ENCODE measurements at regions not wholly inside any gene's neighbourhood (a gene's known extent, or its start where the extent isn't known, plus 50 kb on each side); places are given as distances from the start of the nearest gene placed in this dataset.

DNA sequence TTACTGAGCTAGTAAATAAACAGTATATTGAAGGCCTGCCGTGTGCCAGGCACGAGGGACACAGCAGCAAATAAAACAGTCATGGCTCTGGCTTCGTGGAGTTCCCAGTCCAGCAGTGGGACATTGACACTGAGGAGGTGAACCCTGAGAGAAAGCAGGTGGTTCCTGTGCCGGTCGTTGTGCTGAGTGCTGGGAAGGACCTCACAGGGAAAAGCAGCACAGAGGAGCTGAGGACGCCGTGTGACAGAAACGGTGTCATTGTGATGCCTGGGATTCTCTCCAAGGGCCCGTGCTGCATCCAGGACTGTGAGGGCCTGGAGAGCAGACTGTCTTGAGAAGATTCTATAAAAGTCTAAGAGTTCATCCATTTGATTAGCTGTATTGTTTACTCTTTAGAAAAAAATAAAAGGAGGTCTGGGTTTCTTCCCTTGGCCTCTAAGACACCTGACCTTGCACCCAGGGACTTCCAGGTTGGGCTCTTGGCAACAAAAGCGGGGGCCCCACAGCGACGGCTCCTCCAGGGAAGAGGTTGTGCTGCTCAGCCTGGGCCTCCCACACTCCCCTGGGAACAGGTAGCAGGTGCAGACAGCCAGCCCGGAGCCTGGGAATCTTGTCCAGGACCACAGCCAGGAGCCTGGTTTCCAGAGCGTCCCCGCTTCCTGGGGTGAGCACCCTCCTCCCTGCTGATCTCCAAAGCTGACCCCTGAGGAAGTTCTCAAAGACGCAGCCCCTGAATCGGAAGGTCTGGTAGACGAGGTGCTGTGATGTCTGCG is 251.2 kb upstream of the PMEPA1 start:
- no peak for DNase-seq

DNA sequence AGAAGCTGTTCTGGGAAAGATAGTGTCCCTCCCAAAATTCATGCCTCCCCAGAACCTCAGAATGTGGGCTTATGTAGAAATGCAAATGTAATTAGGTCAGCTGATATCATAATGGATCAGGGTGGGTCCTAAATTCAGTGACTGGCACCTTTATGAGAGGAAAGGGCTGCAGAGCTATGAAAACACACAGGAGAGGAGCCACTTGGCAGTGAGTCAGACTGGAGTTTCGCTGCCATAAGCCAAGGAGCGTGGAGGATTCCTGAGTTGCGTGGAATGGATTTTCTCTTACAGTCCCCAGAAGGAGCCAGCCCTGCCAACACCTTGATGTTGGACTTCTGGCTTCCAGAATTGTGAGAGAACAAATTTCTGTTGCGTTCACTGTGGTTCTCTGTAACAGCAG is 249.8 kb upstream of the PMEPA1 start:
- DNase-seq: no peak

DNA sequence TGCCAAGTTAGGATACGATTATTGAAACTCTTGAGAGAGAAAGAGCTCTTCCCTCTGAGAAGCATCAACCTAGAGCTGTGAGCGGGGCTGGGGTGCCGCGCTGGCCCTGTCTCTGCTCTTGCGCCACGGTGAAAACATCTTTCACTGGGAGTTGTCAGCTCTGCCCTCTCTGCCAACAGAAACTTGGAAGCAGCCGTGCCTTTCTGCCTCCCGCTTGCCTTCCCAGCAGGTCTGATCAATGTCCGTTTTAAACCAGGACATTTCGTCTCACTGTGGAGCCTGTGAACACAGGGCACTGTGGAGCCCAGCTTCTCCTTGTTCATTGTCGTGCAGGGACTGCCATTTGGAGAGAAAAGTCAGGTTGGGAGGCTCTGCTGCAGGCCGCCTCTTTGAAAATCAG is 249.2 kb upstream of the PMEPA1 start:
- DNase-seq: no peak

DNA sequence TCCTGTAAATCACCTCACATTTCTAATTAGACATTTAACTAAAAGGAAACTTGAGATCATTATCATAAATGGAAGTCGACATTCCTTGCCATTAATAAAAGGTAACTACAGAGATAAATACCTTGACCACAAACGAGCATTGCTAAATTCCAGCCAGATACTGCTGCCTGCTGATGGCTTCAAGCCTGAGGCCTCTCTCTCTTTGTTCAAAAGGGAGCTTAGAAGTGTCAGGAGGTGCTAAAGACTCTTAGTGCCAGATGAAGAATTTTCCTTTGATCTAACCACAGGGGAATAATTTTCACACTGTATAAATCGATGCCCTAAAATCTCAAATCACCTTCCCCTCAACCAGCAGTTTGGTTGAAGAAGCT is 248.2 kb upstream of the PMEPA1 start:
- no peak for DNase-seq

DNA sequence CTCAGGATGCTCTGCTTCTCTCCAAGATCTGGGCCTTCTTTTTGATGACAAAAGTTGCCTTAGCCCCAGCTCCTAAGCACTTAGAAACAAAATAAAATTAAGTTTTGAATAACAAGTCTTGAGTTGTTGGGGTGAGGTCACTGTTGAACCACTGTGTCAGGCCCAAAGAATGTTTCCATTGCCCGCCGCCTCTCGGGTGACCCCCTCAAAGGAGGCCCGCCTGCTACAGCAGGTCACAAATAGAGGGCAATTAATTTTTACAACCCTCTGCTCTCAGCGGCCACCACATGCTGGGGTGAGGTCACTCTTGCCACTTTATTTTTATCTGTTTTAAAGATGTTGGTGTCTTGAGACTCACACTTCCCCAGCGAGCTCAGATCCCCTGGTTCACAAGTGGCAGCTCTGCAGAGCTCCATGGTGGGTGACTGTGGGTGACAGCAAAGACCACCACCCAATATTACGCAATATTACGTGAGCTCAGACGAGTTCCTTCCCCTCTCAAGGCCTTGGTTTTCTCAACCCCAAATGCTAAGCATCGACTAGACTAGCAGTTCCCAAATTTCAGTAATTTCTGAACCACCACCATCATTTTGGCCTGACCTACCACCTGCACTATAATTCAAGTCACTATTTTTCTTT is 247.7 kb upstream of the PMEPA1 start:
- no peak for DNase-seq

DNA sequence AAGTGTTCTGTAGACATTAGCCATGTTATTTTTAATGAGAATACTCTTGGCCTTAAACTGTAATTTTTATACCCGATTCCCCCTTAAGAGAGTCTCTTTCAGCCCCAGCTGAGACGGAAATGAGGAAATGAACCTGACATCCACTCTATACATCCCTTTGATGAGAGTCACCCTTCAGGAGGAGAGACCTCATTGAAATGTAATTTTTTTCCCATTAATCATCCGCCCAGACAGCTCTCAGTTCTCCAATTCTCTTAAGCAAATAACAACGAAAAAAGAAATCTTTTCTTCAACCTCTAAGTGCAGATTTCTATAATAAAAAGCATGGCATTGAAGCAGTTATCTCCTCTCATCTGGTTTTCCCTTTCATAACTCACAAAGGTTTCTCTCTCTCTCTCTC is 243.8 kb upstream of the PMEPA1 start:
- no peak for DNase-seq

DNA sequence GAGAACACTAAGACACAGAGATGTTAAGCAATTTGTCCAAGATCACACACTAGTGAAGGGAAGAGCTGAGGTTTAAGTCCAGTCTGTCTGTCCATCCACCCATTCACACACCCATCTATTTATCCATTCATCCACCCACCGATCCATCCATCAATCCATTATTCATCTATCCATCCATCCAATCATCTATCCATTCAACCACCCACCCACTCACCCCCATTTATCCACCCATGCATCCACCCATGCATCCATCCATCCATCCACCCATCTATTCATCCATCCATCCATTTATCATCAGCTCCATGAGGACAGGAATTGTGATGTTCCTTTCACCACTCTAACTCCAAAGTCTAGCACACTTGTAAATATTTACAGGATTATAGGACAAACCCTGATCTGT is 242.3 kb upstream of the PMEPA1 start:
- no peak for DNase-seq

DNA sequence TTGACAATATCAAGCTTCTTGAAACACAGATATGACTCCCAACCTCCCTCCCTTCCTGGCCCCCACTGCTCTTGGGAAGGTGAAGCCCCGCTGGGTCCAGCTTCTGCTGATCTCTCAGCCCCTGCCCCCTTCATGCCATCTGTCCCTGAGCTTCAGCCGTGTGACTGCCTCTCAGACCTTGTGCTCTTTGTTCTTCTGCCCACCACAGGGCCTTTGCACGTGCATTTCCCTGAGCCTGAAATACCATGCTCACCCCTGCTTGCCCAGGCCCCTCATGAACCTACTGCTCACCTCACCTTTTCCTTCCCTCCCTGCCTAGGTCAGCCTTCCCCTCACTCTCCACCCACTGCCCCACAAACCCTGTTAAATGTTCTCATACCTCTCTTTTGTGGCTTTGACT is 241.7 kb upstream of the PMEPA1 start:
- no peak for DNase-seq

DNA sequence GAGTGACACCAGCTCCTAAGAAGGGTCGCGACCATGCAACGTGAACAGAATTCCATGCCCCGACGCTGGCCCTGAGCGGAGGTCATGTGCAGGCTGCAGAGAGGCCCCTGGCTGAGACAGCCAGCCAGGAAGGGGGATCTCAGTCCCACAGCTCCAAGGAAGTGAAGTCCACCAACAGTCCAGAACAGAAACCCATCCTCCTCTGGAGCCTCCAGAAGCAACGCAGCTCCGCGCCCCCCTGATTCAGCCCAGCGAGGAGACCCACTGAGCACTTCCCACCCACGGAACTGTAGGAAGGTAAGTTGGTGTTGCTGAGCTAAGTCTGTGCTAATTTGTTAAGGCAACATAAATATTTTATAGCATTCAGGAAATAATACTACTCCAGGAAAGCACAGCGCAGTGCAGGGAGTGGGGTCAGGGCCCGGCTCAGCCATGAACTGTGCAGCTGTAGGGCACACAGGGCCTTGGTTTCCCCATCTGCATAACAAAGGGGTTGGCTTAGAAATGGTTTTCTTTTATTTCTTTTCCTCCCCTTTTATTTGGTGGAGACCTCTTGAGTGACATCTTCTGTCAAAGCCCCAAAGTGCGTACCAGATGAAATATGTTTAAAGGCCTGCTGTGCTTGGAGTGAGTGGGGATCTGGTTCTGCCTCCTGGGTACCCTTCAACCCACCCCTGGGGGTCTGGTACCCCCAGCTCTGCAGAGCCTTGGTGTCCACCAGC is 241.1 kb upstream of the PMEPA1 start:
- no peak for DNase-seq

DNA sequence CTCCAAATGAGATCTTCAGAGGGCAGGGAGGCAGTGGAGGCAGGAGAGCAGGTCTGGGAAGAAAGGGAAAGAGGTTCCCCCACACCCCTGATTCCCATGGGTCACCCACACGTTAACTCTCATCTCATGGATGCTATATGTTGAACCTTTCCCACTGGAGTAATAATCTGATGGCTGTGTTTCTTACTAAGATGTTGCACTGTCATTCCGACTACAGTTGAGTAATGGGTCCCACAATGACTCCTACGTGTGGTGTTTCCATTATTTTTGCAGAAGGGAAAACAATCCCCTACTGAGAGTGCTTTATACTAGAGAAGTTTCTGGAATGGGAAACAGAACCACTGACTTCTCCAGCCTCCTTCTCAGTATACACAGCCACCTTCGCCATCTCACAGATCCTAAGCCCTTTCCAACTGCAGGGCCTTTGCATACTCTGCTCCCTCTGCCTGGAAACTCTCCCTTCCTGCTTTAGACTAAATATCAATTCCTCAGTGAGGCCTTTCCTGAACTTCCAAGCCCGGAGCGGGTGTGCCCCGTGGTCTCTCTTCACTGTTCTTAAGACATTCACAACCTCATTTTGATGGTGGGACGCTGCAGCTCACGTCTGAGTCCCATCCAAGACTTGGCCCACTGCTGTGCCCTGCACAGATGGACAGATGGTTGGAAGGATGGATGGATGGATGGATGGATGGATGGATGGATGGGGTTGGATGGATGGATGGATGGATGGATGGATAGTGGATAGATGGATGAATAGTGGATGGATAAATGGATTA is 238.6 kb upstream of the PMEPA1 start:
- no peak for DNase-seq

DNA sequence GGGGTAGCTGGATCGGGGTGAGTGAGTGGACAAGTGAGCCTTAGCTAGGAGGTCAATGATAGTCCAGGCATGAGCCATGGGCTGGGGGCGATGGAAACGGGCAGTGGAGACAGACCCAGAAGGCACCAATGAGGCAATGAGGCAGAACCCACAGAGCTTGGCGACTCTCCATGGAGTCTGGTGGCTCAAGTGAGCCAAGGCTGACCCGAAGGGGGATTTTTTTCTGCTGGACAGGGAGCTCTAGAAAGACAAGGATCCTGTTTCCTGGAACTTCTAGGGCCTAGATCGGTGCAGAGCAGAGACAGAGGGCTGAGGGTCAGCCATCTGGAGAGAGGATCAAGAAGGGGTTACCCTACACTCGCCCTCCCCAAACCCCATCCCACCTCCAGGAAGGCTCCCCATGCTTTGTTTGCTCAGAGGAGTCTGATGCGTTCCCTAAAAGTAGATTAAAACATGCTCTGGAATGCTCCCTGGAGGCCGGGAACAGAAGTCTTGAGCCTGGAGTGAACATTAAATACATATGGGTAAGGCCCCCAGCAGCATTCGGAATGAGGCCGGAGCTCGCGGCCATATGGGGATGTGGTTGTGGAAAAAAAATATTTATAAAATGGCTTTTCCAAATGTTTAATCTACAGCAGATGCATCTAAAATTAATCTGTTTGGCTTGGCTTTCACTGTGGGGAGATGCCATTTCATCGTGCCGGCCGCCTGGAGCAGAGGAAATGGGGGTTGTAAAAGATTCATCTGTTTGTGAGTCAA is 237.8 kb upstream of the PMEPA1 start:
- no peak for DNase-seq

DNA sequence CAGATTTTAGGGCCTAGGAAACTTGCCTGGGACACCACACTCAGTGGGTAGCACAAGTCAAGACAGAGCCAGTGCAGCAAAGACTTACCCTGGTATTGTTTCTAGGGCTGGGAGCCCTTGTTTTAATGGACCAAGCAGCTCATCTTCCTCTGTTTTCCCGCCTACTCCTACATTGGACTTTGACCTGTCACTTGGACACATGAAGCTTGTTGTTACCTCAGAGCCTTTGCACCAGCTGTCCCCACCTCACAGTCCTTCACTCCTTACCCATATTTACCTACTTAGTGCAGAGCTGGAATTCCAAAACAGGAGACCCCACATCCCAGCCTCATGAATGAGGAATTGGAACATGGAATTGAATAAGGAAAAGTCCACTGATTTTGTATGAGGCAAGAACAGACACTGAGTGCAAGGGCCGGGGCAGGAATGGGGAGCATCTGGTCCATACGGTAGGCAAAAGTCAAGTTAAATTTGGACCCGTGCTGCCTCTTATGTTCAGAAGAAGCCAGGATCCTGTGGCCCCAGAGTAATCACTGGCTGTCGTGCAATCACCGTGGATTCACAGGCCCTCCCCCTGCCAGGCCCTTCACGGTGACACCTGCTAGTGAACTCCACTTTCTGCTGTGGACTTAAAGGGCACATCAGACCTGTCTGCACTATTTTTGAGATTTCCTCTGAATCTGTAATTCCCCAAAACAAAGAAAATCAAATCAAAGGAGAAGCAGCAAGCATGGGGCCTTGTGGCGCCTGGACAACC is 236.9 kb upstream of the PMEPA1 start:
- no peak for DNase-seq

DNA sequence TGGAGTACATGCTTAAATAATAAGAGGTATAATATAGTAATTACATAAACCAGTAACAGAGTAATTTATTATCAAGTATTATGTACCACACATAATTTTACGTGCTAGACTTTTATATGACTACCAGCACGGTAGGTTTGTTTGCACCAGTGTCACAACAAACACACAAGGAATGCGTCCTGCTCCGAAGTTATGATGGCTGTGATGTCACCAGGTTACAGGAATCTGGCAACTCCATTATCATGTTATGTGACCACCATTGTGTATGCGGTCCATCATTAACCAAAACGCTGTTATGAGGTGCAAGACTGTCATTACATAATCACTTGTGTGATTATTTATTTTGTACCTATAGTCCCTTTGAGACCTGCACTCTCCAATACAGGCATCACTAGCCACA is 235.2 kb upstream of the PMEPA1 start:
- DNase-seq: no peak

DNA sequence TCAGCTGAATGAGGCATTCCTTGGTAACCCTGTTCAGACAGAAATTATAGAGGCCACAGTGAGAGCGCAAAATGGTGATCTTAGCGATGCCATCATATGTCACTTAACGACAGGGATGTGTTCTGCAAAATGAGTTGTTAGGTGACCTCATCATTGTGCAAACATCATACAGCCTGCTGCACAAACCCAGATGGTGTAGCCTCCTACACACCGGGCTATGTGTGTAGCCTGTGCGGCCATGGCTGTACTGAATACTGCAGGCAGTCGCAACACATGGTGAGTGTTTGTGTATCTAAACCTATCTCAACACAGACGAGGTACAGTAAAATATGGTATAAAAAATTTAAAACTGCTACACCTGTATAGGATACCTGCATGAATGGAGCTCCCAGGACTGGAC is 234.1 kb upstream of the PMEPA1 start:
- DNase-seq: no peak

DNA sequence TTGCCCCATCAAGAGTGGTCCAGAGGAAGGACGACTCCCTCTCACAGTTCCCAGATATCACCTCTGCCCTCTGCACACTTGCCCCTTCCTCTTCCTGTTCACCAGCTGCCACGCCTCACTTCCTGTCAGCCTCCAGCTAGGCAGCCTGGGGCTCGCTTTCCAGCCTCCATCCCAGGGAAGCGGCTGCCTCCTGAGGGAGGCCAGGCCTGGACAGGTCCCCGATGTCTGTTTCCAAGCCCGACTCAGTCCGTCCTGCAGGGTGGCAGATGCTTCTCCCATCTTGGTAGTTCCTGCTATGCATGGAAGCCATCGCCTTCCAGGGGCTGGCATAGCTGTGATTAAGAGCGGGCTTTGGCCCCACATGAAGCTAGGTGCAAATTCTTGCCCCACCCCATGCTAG is 233.5 kb upstream of the PMEPA1 start:
- DNase-seq: no peak

DNA sequence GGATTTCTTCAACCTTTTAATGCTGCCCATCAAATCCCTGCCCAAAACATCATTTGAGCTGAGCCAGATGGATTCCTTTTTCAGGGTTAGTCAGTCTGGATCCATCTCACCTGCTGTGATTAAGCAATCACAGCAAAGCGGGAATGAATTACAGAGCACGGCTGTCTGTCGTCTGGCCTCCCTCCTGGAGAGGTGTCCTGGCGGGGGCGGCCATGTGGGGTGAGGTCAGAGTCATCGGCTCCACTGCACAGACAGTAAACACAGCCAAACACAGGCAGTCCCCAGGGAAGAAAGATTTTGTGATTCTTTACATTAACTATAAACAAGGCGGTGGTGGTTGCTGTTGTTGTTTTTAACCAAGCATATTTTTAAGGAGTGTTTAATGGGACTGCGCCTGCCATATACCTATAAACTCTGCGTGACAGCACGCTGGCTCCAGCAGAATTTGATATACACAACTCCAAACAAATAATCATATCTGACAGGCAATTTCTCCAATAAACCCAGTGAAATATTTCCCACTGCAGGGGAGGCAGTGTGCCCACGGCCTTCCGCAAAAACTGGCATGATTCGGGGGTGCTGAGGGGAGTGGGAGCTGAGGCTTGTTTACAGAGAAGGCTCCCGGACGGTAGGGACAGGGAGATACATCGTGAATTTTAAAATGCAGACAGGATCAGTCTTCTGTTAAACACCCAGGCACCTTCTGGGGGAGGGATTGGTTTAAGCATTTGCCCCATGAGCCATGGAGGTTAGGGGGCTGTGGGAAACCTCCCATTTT is 232.0 kb upstream of the PMEPA1 start:
- no peak for DNase-seq

DNA sequence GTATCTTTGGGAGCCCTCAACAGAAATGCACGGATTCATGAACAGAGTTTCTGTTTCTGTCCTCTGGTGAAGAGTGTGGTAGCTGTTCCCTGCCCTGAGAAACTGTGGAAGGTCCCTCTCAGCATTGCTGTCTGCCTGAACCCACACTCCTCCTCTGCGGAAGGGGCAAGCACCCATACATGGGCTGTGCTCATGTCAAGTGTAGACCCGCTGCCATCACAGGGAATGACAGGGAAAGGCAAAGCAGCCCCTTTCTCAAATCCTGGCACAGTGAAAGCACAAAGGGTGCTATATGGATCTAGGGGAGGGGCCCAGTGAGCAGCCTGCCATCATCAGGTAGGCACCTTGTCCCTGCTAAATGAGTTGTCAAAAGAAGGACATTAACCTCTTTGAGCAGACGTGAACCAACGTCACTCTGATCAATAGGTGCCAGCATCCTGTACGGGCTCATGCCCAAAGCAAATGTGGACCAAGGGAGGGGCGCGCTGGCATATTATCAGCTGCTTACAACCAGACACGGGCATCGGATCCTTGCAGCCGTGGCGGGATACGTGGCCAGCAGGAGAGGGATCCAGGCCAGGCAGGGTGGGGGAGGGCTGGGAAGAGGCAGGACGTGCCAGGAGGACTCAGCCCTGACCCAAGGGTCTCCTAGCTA is 231.2 kb upstream of the PMEPA1 start:
- DNase-seq: no peak

DNA sequence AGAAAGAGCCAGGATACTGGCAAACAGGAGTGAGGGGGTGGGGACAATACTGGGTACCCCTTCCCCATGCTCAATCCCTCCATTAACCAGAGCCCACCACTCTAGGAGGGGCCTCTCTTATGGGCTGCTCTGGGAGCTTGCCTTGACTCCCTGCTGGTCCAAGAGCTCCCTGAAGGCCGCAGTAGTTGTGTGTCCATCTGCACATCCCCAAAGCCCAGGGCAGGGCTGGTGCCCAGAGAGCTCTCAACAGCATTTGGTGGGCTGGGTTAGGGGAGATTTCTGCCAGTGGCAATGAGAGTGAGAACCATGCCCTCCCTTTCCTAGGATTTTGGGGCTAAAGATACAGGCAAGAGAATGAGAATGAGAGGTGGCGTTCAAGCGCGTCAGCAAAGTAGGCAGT is 230.6 kb upstream of the PMEPA1 start:
- DNase-seq: no peak

DNA sequence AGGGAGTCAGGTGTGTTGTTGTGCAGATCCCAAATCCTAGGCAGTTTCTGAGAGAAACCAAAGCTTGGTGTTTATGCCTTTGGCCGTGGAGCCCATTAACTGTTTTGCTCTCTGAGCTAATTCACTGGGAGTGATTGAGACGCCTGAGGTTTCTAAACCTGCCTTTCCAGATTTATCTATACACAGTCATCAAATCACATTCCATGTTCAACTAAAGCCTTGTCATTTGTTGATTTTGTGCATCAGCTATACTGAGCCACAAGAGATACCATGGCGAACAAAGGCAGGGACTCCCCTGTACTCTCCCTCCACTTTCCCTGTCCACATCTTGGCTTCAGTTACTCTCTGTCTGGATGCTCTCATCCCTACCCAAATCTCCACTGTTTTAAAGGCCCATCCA is 229.7 kb upstream of the PMEPA1 start:
- DNase-seq: no peak
